HL-60 (cell line): ENCODE measurements at regions not wholly inside any gene's neighbourhood (a gene's known extent, or its start where the extent isn't known, plus 50 kb on each side); places are given as distances from the start of the nearest gene placed in this dataset.

ENCODE experiments used
- CTCF ChIP-seq: IDR thresholded peaks from one replicate; pipeline ENCODE4 v1.5.1; 2011; ENCODE audit warnings: low read length, control low read depth, inconsistent platforms; ENCODE audit not compliant: insufficient read depth
- REST ChIP-seq: IDR thresholded peaks from 2 replicates; pipeline ENCODE4 v1.6.1; 2012; ENCODE audit warnings: low read depth; ENCODE audit not compliant: insufficient replicate concordance

GRCh38 chr21:16563116-16563515 lies 833.3 kb downstream of the USP25 start:
- TF ChIP-seq CTCF: no peak
- no peak for TF ChIP-seq REST
